GM23338 (cell line): ENCODE measurements at regions not wholly inside any gene's neighbourhood (a gene's known extent, or its start where the extent isn't known, plus 50 kb on each side); places are given as distances from the start of the nearest gene placed in this dataset.

Experiments used
- ATAC-seq: fragments of 200-7000 bp; cut with Tn5 transposase; 3 replicates; pipeline ENCODE4 v1.9.1; 2020
- DNase-seq: peaks from one replicate; pipeline ENCODE4 v3.0.0-alpha.2; 2015; ENCODE audit warnings: low spot score
- H2AFZ ChIP-seq: fragments of 200-600 bp; sonication (generic); 2 replicates; pipeline ENCODE4 v1.8.0; 2016; ENCODE audit warnings: antibody characterized with exemption, mild to moderate bottlenecking, moderate library complexity
- H3F3A ChIP-seq: fragments of 200-600 bp; sonication (generic); replicated peaks from 2 replicates; pipeline ENCODE4 v1.8.0; 2017; ENCODE audit warnings: antibody characterized with exemption, mixed run types, low read depth
- H3K27ac ChIP-seq: fragments of 200-600 bp; sonication (generic); 2 replicates; pipeline ENCODE4 v1.6.1; 2016; ENCODE audit warnings: low read depth
- H3K27me3 ChIP-seq: fragments of 200-600 bp; sonication (generic); 2 replicates; pipeline ENCODE4 v1.8.0; 2016; ENCODE audit warnings: mild to moderate bottlenecking, mixed run types, moderate library complexity; ENCODE audit not compliant: insufficient read depth
- H3K36me3 ChIP-seq: fragments of 200-600 bp; sonication (generic); 2 replicates; pipeline ENCODE4 v1.8.0; 2016; ENCODE audit warnings: mild to moderate bottlenecking; ENCODE audit not compliant: insufficient read depth
- H3K4me1 ChIP-seq: fragments of 200-600 bp; sonication (generic); 2 replicates; pipeline ENCODE4 v1.8.0; 2016; ENCODE audit warnings: mild to moderate bottlenecking, moderate library complexity; ENCODE audit not compliant: insufficient read depth
- H3K4me2 ChIP-seq: fragments of 200-600 bp; sonication (generic); 2 replicates; pipeline ENCODE4 v1.7.1; 2017; ENCODE audit warnings: mixed run types
- H3K4me3 ChIP-seq: fragments of 200-600 bp; sonication (generic); 2 replicates; pipeline ENCODE4 v1.6.1; 2016; ENCODE audit warnings: mixed run types
- H3K79me2 ChIP-seq: fragments of 200-600 bp; sonication (generic); replicated peaks from 2 replicates; pipeline ENCODE4 v1.8.0; 2017; ENCODE audit warnings: mild to moderate bottlenecking; ENCODE audit not compliant: insufficient read depth
- H3K9me2 ChIP-seq: fragments of 200-600 bp; sonication (generic); 2 replicates; pipeline ENCODE4 v1.8.0; 2017; ENCODE audit not compliant: insufficient read depth
- H4K20me1 ChIP-seq: fragments of 200-600 bp; sonication (generic); replicated peaks from 2 replicates; pipeline ENCODE4 v1.8.0; 2017; ENCODE audit warnings: mild to moderate bottlenecking; ENCODE audit not compliant: insufficient read depth
- H3K27ac Mint-ChIP-seq: 2 replicates; pipeline ENCODE4 v1.8.0; 2020; ENCODE audit warnings: inconsistent platforms, mild to moderate bottlenecking, moderate library complexity, mixed read lengths
- H3K27me3 Mint-ChIP-seq: 3 replicates; pipeline ENCODE4 v1.8.0; 2022; ENCODE audit warnings: low read depth, mild to moderate bottlenecking, moderate library complexity, mixed read lengths, inconsistent platforms; ENCODE audit not compliant: insufficient read depth, poor library complexity
- H3K36me3 Mint-ChIP-seq: 3 replicates; pipeline ENCODE4 v1.8.0; 2021; ENCODE audit warnings: low read depth, mild to moderate bottlenecking, inconsistent platforms, moderate library complexity, mixed read lengths
- H3K4me1 Mint-ChIP-seq: 3 replicates; pipeline ENCODE4 v1.8.0; 2020; ENCODE audit warnings: mild to moderate bottlenecking, inconsistent platforms, mixed read lengths
- H3K4me3 Mint-ChIP-seq: 3 replicates; pipeline ENCODE4 v1.8.0; 2021; ENCODE audit warnings: moderate library complexity, mild to moderate bottlenecking, inconsistent platforms, mixed read lengths
- H3K9me3 Mint-ChIP-seq: 3 replicates; pipeline ENCODE4 v1.8.0; 2020; ENCODE audit warnings: moderate library complexity, mild to moderate bottlenecking, inconsistent platforms, mixed read lengths
- CREB1 ChIP-seq: fragments of 250-450 bp; sonication (Bioruptor Pico); IDR thresholded peaks from 2 replicates; pipeline ENCODE4 v1.5.0; 2020; ENCODE audit warnings: low read depth, mild to moderate bottlenecking, moderate library complexity
- CTCF ChIP-seq, 2 experiments: fragments of 200-600 bp in 1 of 2; sonication (generic) in 1 of 2; conservative IDR thresholded peaks; 2 replicates each; pipeline versions ENCODE4 v1.5.1 to v1.6.1; 2016 to 2017; ENCODE audit warnings: antibody characterized with exemption in 2 of 2, low read depth in 2 of 2, mild to moderate bottlenecking in 2 of 2, moderate library complexity in 1 of 2
- EZH2phosphoT487 ChIP-seq: fragments of 200-600 bp; sonication (generic); IDR thresholded peaks from one replicate; pipeline ENCODE4 v1.8.1; 2018; ENCODE audit warnings: antibody characterized with exemption; ENCODE audit not compliant: unreplicated experiment
- NANOG ChIP-seq: IDR thresholded peaks from 2 replicates; pipeline ENCODE4 v1.6.1; 2016; ENCODE audit warnings: antibody characterized with exemption, borderline replicate concordance
- POLR2AphosphoS5 ChIP-seq: IDR thresholded peaks from 2 replicates; pipeline ENCODE4 v1.6.1; 2016; ENCODE audit warnings: antibody characterized with exemption, low read depth
- STAT1 ChIP-seq: IDR thresholded peaks from one replicate; pipeline ENCODE4 v1.6.1; 2016; ENCODE audit warnings: antibody characterized with exemption; ENCODE audit not compliant: unreplicated experiment
- ZNF114 ChIP-seq: fragments of 250-450 bp; sonication (Bioruptor Pico); IDR thresholded peaks from 2 replicates; pipeline ENCODE4 v1.5.0; 2020; ENCODE audit warnings: mild to moderate bottlenecking, moderate library complexity

GRCh38 chr5:120817044-120817985, 353.2 kb downstream of the PRR16 start:
- Histone ChIP-seq H3K27ac (no peak overlapping the region), H3K4me3 (no peak overlapping the region), H4K20me1 (no peaks in the 10 kb centered on the region), H3F3A (no peaks in the 10 kb centered on the region), H3K4me1 (no peaks in the 10 kb centered on the region), H3K27me3 (no peaks in the 10 kb centered on the region), H3K79me2 (no peaks in the 10 kb centered on the region), H3K36me3 (no peaks in the 10 kb centered on the region), H2AFZ (no peak overlapping the region), H3K9me2 (no peaks in the 10 kb centered on the region), H3K4me2 (no peak overlapping the region)
- Mint-ChIP-seq H3K4me3 (no peak overlapping the region), H3K27me3 (no peaks in the 10 kb centered on the region), H3K9me3 (peaks cover 6% of the 10 kb centered on the region), H3K36me3 (peaks cover 10% of the 10 kb centered on the region), H3K4me1 (no peaks in the 10 kb centered on the region), H3K27ac (no peak overlapping the region)
- TF ChIP-seq CTCF (conservative IDR thresholded peaks at IDR 0.05; ENCODE audit: low read depth in 2 of 2) (peak; percentile 80 to 85), CREB1 (CRISPR knock-in tag) (no peak), ZNF114 (no peak), STAT1 (no peak)
- ATAC-seq (peak; percentile 92), DNase-seq (peak; percentile 68)

GRCh38 chr5:120818128-120818527, 354.0 kb downstream of the PRR16 start:
- Histone ChIP-seq H3K4me3 (no peak overlapping the region), H3K4me1 (no peaks in the 10 kb centered on the region), H3K27me3 (no peaks in the 10 kb centered on the region), H3K4me2 (no peak overlapping the region), H3K27ac (no peak overlapping the region), H2AFZ (no peak overlapping the region), H3K79me2 (no peaks in the 10 kb centered on the region), H3K36me3 (no peaks in the 10 kb centered on the region), H3K9me2 (no peaks in the 10 kb centered on the region), H4K20me1 (no peaks in the 10 kb centered on the region), H3F3A (no peaks in the 10 kb centered on the region)
- Mint-ChIP-seq H3K36me3 (peaks cover 10% of the 10 kb centered on the region), H3K4me1 (no peaks in the 10 kb centered on the region), H3K27ac (no peak overlapping the region), H3K9me3 (peaks cover 6% of the 10 kb centered on the region), H3K4me3 (no peak overlapping the region), H3K27me3 (no peaks in the 10 kb centered on the region)
- ATAC-seq (no peak), DNase-seq (peak; percentile 23)
- TF ChIP-seq EZH2phosphoT487 (no peak), CTCF (conservative IDR thresholded peaks at IDR 0.05; ENCODE audit: low read depth in 2 of 2) (peak; percentile 41 to 65), POLR2AphosphoS5 (no peak), ZNF114 (no peak), NANOG (no peak)
